ENCODE measurements at regions not wholly inside any gene's neighbourhood (a gene's known extent, or its start where the extent isn't known, plus 50 kb on each side); places are given as distances from the start of the nearest gene placed in this dataset.

- H3K36me3 ChIP-seq (replicated peaks; ENCODE audit: low read depth, low read length): no peaks in the 10 kb centered on the region
- H3K9ac ChIP-seq (ENCODE audit: low read length): no peak overlapping the region
- H3K4me2 ChIP-seq (ENCODE audit: low read length): no peak overlapping the region
- H3K27ac ChIP-seq (ENCODE audit: low read length): no peak overlapping the region
- no peaks in the 10 kb centered on the region for H3K79me2 ChIP-seq (ENCODE audit: low read length)
- no peak overlapping the region for H3K4me3 ChIP-seq (ENCODE audit: low read length)
- TF ChIP-seq EZH2phosphoT487 (IDR thresholded peaks at IDR 0.05; ENCODE audit: low read depth): no peak
- no peak for TF ChIP-seq CTCF (IDR thresholded peaks at IDR 0.05; ENCODE audit: low read depth, low read length)
- H3K9me3 ChIP-seq (ENCODE audit: insufficient read depth, low read length): no peaks in the 10 kb centered on the region
- H3K4me1 ChIP-seq (ENCODE audit: low read length): peaks cover 5% of the 10 kb centered on the region; the same call in 1 of the 2 replicates
- H4K20me1 ChIP-seq (ENCODE audit: insufficient read depth, low read length): no peaks in the 10 kb centered on the region
- no peak overlapping the region for H2AFZ ChIP-seq (ENCODE audit: low read depth, low read length)
- peaks cover 18% of the 10 kb centered on the region; the same call in 1 of the 2 replicates for H3K27me3 ChIP-seq (ENCODE audit: low read depth, low read length)
Measured at GRCh38 chr5:171700318-171700912, 85.2 kb upstream of the SMIM23 start.

- Histone ChIP-seq H3K4me2 (ENCODE audit: low read length) (no peak overlapping the region), H3K4me1 (ENCODE audit: low read length) (peaks cover 5% of the 10 kb centered on the region; the same call in 1 of the 2 replicates), H2AFZ (ENCODE audit: low read depth, low read length) (no peak overlapping the region), H3K27me3 (ENCODE audit: low read depth, low read length) (peaks cover 26% of the 10 kb centered on the region; the same call in 1 of the 2 replicates), H3K79me2 (ENCODE audit: low read length) (no peaks in the 10 kb centered on the region), H3K36me3 (replicated peaks; ENCODE audit: low read depth, low read length) (no peaks in the 10 kb centered on the region), H3K4me3 (ENCODE audit: low read length) (no peak overlapping the region), H3K9me3 (ENCODE audit: insufficient read depth, low read length) (no peaks in the 10 kb centered on the region), H3K9ac (ENCODE audit: low read length) (no peak overlapping the region), H4K20me1 (ENCODE audit: insufficient read depth, low read length) (no peaks in the 10 kb centered on the region), H3K27ac (ENCODE audit: low read length) (no peak overlapping the region)
- TF ChIP-seq CTCF (IDR thresholded peaks at IDR 0.05; ENCODE audit: low read depth, low read length) (no peak), EZH2phosphoT487 (IDR thresholded peaks at IDR 0.05; ENCODE audit: low read depth) (no peak)
Measured at GRCh38 chr5:171701100-171701541, 84.5 kb upstream of the SMIM23 start.

GRCh38 chr5:171702135-171702770 lies 83.4 kb upstream of the SMIM23 start:
- Histone ChIP-seq H4K20me1 (ENCODE audit: insufficient read depth, low read length) (no peaks in the 10 kb centered on the region), H3K27me3 (ENCODE audit: low read depth, low read length) (peaks cover 26% of the 10 kb centered on the region; the same call in 1 of the 2 replicates), H3K27ac (ENCODE audit: low read length) (no peak overlapping the region), H3K4me1 (ENCODE audit: low read length) (peaks cover 5% of the 10 kb centered on the region; the same call in 1 of the 2 replicates), H3K36me3 (replicated peaks; ENCODE audit: low read depth, low read length) (no peaks in the 10 kb centered on the region), H3K79me2 (ENCODE audit: low read length) (no peaks in the 10 kb centered on the region), H3K9me3 (ENCODE audit: insufficient read depth, low read length) (no peaks in the 10 kb centered on the region), H3K4me2 (ENCODE audit: low read length) (no peak overlapping the region), H3K4me3 (ENCODE audit: low read length) (no peak overlapping the region), H2AFZ (ENCODE audit: low read depth, low read length) (no peak overlapping the region), H3K9ac (ENCODE audit: low read length) (no peak overlapping the region)
- TF ChIP-seq EZH2phosphoT487 (IDR thresholded peaks at IDR 0.05; ENCODE audit: low read depth): no peak

DNA sequence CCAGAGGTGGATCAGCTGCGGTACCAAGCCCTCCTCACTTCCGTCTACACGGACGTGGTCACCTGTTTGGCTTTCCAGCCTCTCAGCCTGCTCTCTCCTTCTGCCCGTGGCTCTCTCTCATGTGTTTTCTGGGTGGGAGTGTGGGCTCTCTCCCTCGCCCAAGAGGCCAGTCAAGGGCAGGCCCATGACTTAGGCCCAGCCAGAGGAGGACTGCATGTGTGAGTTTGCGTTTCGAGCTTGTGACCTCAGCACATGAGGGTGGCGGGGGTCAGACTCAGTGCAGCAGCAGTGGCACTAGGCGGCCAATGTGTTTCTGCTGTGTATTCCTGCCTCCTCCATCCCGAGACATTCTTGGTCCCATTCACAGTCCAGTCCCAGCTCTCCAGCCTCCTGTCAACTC lies 82.5 kb upstream of the SMIM23 start:
- Histone ChIP-seq H3K79me2 (ENCODE audit: low read length) (no peaks in the 10 kb centered on the region), H3K4me2 (ENCODE audit: low read length) (no peak overlapping the region), H3K36me3 (replicated peaks; ENCODE audit: low read depth, low read length) (no peaks in the 10 kb centered on the region), H2AFZ (ENCODE audit: low read depth, low read length) (no peak overlapping the region), H3K4me1 (ENCODE audit: low read length) (peaks cover 5% of the 10 kb centered on the region; the same call in 1 of the 2 replicates), H4K20me1 (ENCODE audit: insufficient read depth, low read length) (no peaks in the 10 kb centered on the region), H3K4me3 (ENCODE audit: low read length) (no peak overlapping the region), H3K9ac (ENCODE audit: low read length) (no peak overlapping the region), H3K9me3 (ENCODE audit: insufficient read depth, low read length) (no peaks in the 10 kb centered on the region), H3K27ac (ENCODE audit: low read length) (no peak overlapping the region), H3K27me3 (ENCODE audit: low read depth, low read length) (peaks cover 26% of the 10 kb centered on the region; the same call in 1 of the 2 replicates)
- TF ChIP-seq CTCF (IDR thresholded peaks at IDR 0.05; ENCODE audit: low read depth, low read length): no peak
- TF ChIP-seq EZH2phosphoT487 (IDR thresholded peaks at IDR 0.05; ENCODE audit: low read depth): no peak
